ENCODE measurements at regions not wholly inside any gene's neighbourhood (a gene's known extent, or its start where the extent isn't known, plus 50 kb on each side); places are given as distances from the start of the nearest gene placed in this dataset.

DNA sequence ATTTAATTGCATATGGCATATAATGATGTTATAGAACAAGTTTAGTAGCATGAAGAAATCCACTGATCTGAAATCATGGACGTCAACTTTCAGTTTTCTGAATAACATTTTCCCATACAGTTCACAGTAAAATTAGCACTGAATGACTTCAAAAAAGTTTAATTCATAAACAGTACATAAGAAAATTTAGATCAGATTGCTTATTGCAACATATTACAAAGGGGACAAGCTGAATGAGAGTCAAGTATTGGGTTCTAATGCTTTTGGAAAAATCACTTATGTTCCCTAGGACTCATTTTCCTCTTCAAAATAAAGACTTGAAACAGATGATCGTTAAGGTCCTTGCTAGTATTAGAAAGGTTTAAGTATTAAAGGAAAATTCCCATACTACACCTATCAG lies 898.3 kb upstream of the INTU start:
- TF ChIP-seq, protein P1, sequence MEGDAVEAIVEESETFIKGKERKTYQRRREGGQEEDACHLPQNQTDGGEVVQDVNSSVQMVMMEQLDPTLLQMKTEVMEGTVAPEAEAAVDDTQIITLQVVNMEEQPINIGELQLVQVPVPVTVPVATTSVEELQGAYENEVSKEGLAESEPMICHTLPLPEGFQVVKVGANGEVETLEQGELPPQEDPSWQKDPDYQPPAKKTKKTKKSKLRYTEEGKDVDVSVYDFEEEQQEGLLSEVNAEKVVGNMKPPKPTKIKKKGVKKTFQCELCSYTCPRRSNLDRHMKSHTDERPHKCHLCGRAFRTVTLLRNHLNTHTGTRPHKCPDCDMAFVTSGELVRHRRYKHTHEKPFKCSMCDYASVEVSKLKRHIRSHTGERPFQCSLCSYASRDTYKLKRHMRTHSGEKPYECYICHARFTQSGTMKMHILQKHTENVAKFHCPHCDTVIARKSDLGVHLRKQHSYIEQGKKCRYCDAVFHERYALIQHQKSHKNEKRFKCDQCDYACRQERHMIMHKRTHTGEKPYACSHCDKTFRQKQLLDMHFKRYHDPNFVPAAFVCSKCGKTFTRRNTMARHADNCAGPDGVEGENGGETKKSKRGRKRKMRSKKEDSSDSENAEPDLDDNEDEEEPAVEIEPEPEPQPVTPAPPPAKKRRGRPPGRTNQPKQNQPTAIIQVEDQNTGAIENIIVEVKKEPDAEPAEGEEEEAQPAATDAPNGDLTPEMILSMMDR (IDR thresholded peaks at IDR 0.05; ENCODE audit: insufficient read depth, low read depth, low read length) = no peak
- TF ChIP-seq EZH2 (IDR thresholded peaks at IDR 0.05; ENCODE audit: insufficient read depth, low read length) = no peak
